ENCODE measurements at regions not wholly inside any gene's neighbourhood (a gene's known extent, or its start where the extent isn't known, plus 50 kb on each side); places are given as distances from the start of the nearest gene placed in this dataset.

DNA sequence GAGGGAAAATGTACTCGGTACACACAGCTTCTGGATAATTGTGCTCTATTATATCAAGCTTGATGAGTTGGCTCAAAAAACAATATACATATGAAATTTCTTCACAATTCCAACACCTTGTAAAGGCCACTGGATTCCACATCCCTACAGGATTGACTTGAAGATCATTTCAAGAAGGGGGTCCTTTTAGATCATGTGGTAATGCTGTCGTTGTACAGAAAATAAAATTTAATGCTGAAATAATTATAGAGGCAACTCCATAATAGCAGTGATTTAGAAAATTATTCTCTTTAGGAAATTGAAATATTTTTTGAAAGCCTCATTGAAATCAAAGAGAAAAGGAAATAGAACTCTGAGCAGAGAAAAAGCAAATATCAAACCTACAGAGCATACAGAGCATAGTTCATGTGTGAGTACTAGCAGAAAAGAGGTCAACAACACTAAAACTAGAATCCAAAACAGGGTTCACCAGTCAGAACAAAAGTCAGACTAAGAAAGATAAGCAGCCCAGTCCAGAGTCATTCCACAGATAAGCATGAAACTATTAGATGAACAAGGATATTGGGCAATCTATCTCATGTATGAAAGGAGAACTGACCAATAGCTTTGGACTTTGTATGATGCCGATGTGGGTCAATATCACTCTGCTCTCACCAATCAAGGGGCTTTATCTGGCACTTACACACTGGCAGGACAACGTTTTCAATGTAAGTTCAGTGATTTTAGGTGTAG, 79.5 kb upstream of the PALMD start:
- TF ChIP-seq POLR2A (IDR thresholded peaks at IDR 0.05) (no peak), EP300 (IDR thresholded peaks at IDR 0.05) (no peak), POLR2AphosphoS5 (IDR thresholded peaks at IDR 0.05) (no peak)
- TF ChIP-seq, protein P1, sequence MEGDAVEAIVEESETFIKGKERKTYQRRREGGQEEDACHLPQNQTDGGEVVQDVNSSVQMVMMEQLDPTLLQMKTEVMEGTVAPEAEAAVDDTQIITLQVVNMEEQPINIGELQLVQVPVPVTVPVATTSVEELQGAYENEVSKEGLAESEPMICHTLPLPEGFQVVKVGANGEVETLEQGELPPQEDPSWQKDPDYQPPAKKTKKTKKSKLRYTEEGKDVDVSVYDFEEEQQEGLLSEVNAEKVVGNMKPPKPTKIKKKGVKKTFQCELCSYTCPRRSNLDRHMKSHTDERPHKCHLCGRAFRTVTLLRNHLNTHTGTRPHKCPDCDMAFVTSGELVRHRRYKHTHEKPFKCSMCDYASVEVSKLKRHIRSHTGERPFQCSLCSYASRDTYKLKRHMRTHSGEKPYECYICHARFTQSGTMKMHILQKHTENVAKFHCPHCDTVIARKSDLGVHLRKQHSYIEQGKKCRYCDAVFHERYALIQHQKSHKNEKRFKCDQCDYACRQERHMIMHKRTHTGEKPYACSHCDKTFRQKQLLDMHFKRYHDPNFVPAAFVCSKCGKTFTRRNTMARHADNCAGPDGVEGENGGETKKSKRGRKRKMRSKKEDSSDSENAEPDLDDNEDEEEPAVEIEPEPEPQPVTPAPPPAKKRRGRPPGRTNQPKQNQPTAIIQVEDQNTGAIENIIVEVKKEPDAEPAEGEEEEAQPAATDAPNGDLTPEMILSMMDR (IDR thresholded peaks at IDR 0.05): no peak
